Ascending aorta (tissue), 2 donors: ENCODE measurements at regions not wholly inside any gene's neighbourhood (a gene's known extent, or its start where the extent isn't known, plus 50 kb on each side); places are given as distances from the start of the nearest gene placed in this dataset.

Experiments used
- DNase-seq, 2 donors: peaks; one replicate each; pipeline ENCODE4 v3.0.0-alpha.2; 2019; ENCODE audit warnings: low spot score in 2 of 2
- H3K27ac ChIP-seq, 2 donors: fragments of 200-600 bp; sonication (generic); one replicate each; pipeline ENCODE4 v1.5.1; 2016 to 2017; ENCODE audit warnings: mild to moderate bottlenecking in 1 of 2
- H3K27me3 ChIP-seq: fragments of 200-600 bp; sonication (generic); one replicate; pipeline ENCODE4 v1.5.1; 2017
- H3K36me3 ChIP-seq, 2 donors: fragments of 200-600 bp; sonication (generic); one replicate each; pipeline ENCODE4 v1.5.1; 2016
- H3K4me1 ChIP-seq, 2 donors: fragments of 200-600 bp; sonication (generic); one replicate each; pipeline ENCODE4 v1.5.1; 2016 to 2017; ENCODE audit warnings: mild to moderate bottlenecking in 1 of 2
- H3K4me3 ChIP-seq, 2 donors: fragments of 200-600 bp; sonication (generic); one replicate each; pipeline ENCODE4 v1.5.1; 2016 to 2017; ENCODE audit warnings: mild to moderate bottlenecking in 1 of 2
- H3K9me3 ChIP-seq, 2 donors: fragments of 200-600 bp; sonication (generic); one replicate each; pipeline ENCODE4 v1.5.1; 2016
- intact Hi-C: fragments of 100-400 bp; cut with DNase I; formaldehyde crosslinking; loops from one replicate; pipeline ENCODE4 v1.15.1; 2023
- TF ChIP-seq, protein P1 (sequence below), 3 experiments: fragments of 200-600 bp in 2 of 3; fragments of 450-650 bp in 1 of 3; sonication (generic) in 2 of 3; IDR thresholded peaks; one replicate each; pipeline ENCODE4 v1.5.1; 2016 to 2019; ENCODE audit warnings: antibody characterized with exemption in 3 of 3, mild to moderate bottlenecking in 1 of 3, moderate library complexity in 1 of 3

DNA sequence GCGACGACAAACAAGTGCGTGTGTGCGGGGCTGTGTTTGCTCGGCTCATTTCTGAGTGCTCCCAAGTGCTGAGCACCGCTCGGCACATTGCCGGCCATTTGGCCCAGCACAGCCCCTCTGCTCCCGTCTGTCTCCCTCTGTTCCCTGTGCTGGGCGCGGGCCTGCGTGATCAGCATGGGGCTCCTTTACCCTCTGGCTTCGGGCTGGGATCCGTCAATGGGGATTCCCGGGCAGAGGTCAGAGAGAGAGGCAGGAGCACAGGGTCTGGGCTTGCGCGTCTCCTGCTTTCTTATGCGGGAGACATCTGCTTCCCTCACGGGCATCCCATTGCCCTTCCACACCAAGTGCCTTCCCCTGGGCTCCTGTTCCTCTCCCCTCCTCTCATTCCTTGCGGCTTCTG is 234.0 kb downstream of the ACKR3 start:
- H3K9me3 ChIP-seq, result no peaks in the 10 kb centered on the region
- TF ChIP-seq, protein P1, sequence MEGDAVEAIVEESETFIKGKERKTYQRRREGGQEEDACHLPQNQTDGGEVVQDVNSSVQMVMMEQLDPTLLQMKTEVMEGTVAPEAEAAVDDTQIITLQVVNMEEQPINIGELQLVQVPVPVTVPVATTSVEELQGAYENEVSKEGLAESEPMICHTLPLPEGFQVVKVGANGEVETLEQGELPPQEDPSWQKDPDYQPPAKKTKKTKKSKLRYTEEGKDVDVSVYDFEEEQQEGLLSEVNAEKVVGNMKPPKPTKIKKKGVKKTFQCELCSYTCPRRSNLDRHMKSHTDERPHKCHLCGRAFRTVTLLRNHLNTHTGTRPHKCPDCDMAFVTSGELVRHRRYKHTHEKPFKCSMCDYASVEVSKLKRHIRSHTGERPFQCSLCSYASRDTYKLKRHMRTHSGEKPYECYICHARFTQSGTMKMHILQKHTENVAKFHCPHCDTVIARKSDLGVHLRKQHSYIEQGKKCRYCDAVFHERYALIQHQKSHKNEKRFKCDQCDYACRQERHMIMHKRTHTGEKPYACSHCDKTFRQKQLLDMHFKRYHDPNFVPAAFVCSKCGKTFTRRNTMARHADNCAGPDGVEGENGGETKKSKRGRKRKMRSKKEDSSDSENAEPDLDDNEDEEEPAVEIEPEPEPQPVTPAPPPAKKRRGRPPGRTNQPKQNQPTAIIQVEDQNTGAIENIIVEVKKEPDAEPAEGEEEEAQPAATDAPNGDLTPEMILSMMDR (IDR thresholded peaks at IDR 0.05), result no peak
- no peak for DNase-seq
- H3K4me3 ChIP-seq, result no peak overlapping the region
- no peaks in the 10 kb centered on the region for H3K27me3 ChIP-seq
- intact Hi-C loops, result no loop called here
- peaks cover 6 to 11% of the 10 kb centered on the region in 2 donors for H3K4me1 ChIP-seq
- H3K27ac ChIP-seq, result no peak overlapping the region
- no peaks in the 10 kb centered on the region for H3K36me3 ChIP-seq

DNA sequence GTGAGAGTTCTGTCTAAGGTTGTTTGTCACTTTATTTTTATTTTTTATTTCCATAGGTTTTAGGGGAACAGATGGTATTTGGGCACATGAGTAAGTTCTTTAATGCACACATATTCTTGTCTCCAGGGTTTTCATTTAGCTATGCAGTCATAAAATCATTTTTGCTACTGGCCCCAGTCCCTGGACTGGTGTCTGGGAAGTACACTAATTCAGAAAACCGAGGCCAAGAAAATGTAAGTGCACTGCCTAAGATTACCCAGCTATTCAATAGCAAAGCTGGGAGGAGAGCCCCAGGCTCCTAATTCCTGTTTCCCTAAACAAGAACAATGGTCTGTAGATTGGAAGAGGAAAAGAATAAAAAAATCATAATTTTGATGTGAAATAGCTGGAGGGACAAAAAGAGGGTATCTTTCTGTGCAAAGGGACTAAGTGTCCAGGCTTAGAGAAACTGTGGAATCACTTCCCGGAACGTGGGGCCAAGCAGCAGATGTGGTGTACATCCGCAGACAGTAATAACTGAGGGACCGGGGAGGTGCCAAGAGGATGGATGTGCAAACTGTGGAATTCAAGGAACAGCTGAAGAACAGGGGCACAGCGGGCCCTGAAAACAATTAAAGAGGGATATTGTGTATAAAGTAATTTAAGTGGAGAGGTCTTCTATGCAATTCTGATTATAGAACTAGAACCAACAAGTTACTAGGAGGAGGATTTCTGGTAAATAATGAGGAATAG is 236.3 kb downstream of the ACKR3 start:
- no peaks in the 10 kb centered on the region for H3K27me3 ChIP-seq
- no peaks in the 10 kb centered on the region for H3K4me1 ChIP-seq
- H3K27ac ChIP-seq, result no peak overlapping the region
- no peaks in the 10 kb centered on the region for H3K36me3 ChIP-seq
- intact Hi-C loops, result no loop called here
- TF ChIP-seq, protein P1 (IDR thresholded peaks at IDR 0.05), result no peak
- H3K9me3 ChIP-seq, result peaks cover 0 to 10% of the 10 kb centered on the region in 2 donors
- no peak overlapping the region for H3K4me3 ChIP-seq
- DNase-seq, result no peak

DNA sequence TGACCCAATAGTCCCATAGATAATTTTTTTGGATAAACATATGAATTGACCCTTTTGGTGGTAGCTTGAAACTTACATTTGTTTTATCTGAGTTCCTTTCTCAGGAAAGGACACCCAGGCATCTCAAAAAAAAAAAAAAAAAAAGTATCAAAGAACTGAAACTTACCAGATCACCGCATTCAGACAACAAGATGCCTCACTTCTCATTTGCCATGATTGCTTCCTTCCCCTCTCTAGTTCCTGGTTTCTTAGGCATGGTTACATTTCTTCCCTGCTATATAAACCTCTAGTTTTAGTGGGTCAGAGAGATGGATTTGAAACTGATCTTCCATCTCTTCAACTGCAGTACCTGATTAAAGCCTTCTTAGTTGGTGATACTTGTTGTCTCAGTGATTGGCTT is 240.1 kb downstream of the ACKR3 start:
- no peaks in the 10 kb centered on the region for H3K27me3 ChIP-seq
- H3K36me3 ChIP-seq, result no peaks in the 10 kb centered on the region
- H3K9me3 ChIP-seq, result peaks cover 0 to 10% of the 10 kb centered on the region in 2 donors
- intact Hi-C loops, result no loop called here
- H3K4me1 ChIP-seq, result no peaks in the 10 kb centered on the region
- H3K4me3 ChIP-seq, result no peak overlapping the region
- TF ChIP-seq, protein P1 (IDR thresholded peaks at IDR 0.05), result no peak
- no peak for DNase-seq
- no peak overlapping the region for H3K27ac ChIP-seq

DNA sequence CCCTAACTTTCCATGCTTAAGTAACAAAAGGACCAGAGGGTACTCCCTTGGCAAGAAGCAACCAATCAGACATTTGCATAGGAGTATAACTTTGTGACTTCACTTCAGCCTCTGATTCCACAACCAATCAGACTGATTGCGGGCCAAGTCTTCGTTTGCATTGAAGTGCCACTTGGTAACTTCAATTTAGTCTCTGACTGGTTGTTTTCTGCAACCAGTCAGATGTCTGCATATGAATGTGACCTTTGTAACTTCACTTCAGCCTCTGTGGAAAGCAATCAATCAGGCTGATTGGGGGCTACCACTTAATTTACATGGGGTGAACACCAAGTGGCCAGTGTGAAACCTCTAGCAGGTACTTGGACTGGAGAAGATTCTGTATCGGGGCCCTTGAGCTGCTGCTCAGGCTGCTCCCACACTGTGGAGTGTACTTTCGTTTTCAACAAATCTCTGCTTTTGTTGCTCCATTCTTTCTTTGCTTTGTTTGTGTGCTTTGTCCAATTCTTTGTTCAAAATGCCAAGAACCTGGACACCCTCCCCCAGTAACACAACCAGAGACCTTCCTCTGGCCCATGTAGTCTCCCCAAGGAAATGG is 241.5 kb downstream of the ACKR3 start:
- H3K27ac ChIP-seq, result no peak overlapping the region
- H3K36me3 ChIP-seq, result no peaks in the 10 kb centered on the region
- peaks cover 0 to 10% of the 10 kb centered on the region in 2 donors for H3K9me3 ChIP-seq
- TF ChIP-seq, protein P1 (IDR thresholded peaks at IDR 0.05), result no peak
- no peaks in the 10 kb centered on the region for H3K27me3 ChIP-seq
- no peaks in the 10 kb centered on the region for H3K4me1 ChIP-seq
- DNase-seq, result no peak
- H3K4me3 ChIP-seq, result no peak overlapping the region
- intact Hi-C loops, result no loop called here

DNA sequence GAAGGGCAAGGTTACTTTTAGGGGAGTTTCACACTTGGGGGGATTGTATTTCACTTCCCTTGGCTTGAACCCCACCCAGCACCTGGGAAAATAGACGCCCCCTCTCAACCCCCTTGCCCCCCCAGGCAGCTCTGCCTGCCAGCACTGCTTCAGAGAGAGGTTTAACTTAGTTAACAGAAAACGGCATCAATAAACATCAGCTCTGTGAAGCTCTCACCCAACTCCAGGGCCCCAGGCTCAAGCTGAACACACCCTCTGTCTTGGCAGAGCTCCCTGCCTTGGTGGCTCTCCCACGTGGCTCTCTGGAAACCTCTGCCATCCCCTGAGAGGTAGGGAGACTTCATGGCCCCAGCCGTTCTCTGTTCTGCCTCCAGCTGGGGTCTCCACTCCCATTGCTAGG is 244.1 kb downstream of the ACKR3 start:
- Histone ChIP-seq H3K9me3 (peaks cover 0 to 10% of the 10 kb centered on the region in 2 donors), H3K36me3 (no peaks in the 10 kb centered on the region), H3K27me3 (no peaks in the 10 kb centered on the region), H3K4me1 (no peaks in the 10 kb centered on the region), H3K4me3 (no peak overlapping the region), H3K27ac (no peak overlapping the region)
- TF ChIP-seq, protein P1 (IDR thresholded peaks at IDR 0.05), result no peak
- DNase-seq, result no peak
- intact Hi-C loops, result no loop called here
